Endothelial cell (in vitro differentiated cells): ENCODE measurements at regions not wholly inside any gene's neighbourhood (a gene's known extent, or its start where the extent isn't known, plus 50 kb on each side); places are given as distances from the start of the nearest gene placed in this dataset.

Experiments
- DNase-seq: peaks from one replicate; pipeline ENCODE4 v3.0.0; 2021; ENCODE audit warnings: low spot score
- H3K27ac Mint-ChIP-seq: one replicate; pipeline ENCODE4 v1.8.0; 2021; ENCODE audit warnings: mixed read lengths, inconsistent platforms; ENCODE audit not compliant: unreplicated experiment
- H3K27me3 Mint-ChIP-seq: one replicate; pipeline ENCODE4 v1.8.0; 2021; ENCODE audit warnings: mild to moderate bottlenecking, moderate library complexity, mixed read lengths, inconsistent platforms; ENCODE audit not compliant: unreplicated experiment
- H3K36me3 Mint-ChIP-seq: one replicate; pipeline ENCODE4 v1.8.0; 2021; ENCODE audit warnings: mild to moderate bottlenecking, low read depth, mixed read lengths, inconsistent platforms; ENCODE audit not compliant: unreplicated experiment
- H3K4me1 Mint-ChIP-seq: one replicate; pipeline ENCODE4 v1.8.0; 2021; ENCODE audit warnings: mild to moderate bottlenecking, mixed read lengths, inconsistent platforms; ENCODE audit not compliant: unreplicated experiment
- H3K4me3 Mint-ChIP-seq: one replicate; pipeline ENCODE4 v1.8.0; 2021; ENCODE audit warnings: mild to moderate bottlenecking, mixed read lengths, inconsistent platforms; ENCODE audit not compliant: unreplicated experiment
- H3K9me3 Mint-ChIP-seq: one replicate; pipeline ENCODE4 v1.8.0; 2021; ENCODE audit warnings: mixed read lengths, inconsistent platforms; ENCODE audit not compliant: unreplicated experiment
- TF ChIP-seq, protein P1 (sequence below): fragments of 200-600 bp; sonication (generic); IDR thresholded peaks from one replicate; pipeline ENCODE4 v1.5.0; 2021; ENCODE audit warnings: antibody characterized with exemption; ENCODE audit not compliant: unreplicated experiment

DNA sequence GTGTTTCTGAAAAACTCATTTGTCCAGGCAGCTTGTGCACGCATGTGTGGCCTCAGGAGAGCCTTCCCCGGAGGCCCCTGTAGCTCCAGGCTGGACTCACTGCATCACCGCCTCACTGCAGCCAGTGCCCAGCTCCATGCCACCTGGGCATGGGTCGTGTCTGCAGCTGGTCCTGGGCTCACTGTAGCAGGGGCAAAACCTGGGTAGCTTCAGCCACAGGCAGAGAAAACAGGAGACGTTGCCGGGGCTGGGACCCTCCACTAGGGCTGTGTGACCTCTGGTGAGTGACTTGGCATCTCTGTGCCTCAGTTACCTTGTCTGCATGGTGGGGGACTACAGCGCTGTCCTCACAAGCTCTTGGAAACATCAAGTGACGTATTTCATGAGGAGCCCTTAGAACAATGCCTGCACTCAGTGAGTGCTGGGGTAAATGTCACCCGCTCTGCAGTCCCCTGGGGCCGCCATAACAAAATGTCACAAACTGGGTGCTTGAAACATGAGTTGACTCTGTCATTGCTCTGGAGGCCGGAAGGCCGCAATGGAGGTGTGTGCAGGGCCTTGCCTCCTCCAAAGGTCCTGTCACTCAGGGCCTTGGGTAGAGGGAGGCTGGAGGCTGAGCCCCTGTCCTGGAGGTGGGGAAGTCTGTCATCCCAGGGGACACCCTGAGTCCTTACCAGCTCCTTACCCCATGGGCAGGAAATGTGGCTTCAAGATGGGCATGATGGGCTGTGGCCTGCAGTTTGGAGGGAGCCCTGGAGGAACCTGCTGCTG lies 488.7 kb downstream of the TBC1D22A start:
- H3K27me3 Mint-ChIP-seq: peaks cover 4% of the 10 kb centered on the region
- no peak overlapping the region for H3K4me3 Mint-ChIP-seq
- TF ChIP-seq, protein P1, sequence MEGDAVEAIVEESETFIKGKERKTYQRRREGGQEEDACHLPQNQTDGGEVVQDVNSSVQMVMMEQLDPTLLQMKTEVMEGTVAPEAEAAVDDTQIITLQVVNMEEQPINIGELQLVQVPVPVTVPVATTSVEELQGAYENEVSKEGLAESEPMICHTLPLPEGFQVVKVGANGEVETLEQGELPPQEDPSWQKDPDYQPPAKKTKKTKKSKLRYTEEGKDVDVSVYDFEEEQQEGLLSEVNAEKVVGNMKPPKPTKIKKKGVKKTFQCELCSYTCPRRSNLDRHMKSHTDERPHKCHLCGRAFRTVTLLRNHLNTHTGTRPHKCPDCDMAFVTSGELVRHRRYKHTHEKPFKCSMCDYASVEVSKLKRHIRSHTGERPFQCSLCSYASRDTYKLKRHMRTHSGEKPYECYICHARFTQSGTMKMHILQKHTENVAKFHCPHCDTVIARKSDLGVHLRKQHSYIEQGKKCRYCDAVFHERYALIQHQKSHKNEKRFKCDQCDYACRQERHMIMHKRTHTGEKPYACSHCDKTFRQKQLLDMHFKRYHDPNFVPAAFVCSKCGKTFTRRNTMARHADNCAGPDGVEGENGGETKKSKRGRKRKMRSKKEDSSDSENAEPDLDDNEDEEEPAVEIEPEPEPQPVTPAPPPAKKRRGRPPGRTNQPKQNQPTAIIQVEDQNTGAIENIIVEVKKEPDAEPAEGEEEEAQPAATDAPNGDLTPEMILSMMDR: no peak
- H3K36me3 Mint-ChIP-seq: peaks cover 12% of the 10 kb centered on the region
- H3K4me1 Mint-ChIP-seq: no peaks in the 10 kb centered on the region
- no peak for DNase-seq
- H3K27ac Mint-ChIP-seq: no peak overlapping the region
- H3K9me3 Mint-ChIP-seq: peaks cover 44% of the 10 kb centered on the region

DNA sequence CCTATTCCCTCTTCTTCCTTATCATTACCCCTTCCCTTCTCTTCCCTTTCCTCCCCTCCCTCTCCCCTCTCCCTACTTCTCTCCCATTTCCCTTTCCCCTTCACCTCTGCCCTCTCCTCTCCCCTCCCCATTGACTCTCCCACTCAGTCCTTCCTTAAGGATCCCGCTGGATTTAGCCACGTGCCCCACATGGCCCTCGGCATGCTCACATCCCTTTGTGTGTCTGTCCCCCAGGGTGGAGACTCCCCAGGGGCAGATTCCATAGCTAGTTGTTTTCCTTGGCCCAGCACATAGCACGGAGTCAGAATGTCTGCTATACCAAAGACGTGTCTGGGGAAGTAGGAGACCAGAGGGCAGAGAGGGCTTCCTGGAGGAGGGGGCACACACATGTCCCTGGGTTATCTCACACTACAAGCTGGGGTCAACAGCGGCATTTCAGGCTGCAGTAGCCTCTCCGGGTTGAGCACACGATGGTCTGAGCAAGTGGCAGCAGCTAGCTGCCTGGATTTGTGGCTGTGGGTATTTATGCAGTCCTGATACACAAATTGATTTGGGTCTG lies 487.0 kb downstream of the TBC1D22A start:
- Mint-ChIP-seq H3K9me3 (peaks cover 54% of the 10 kb centered on the region), H3K27me3 (peaks cover 6% of the 10 kb centered on the region), H3K36me3 (peaks cover 16% of the 10 kb centered on the region), H3K4me3 (no peak overlapping the region), H3K4me1 (no peaks in the 10 kb centered on the region), H3K27ac (no peak overlapping the region)
- TF ChIP-seq, protein P1: no peak
- DNase-seq: no peak

GRCh38 chr22:47248925-47249324 lies 486.5 kb downstream of the TBC1D22A start:
- Mint-ChIP-seq H3K4me3 (no peak overlapping the region), H3K9me3 (peaks cover 59% of the 10 kb centered on the region), H3K27me3 (peaks cover 6% of the 10 kb centered on the region), H3K4me1 (no peaks in the 10 kb centered on the region), H3K27ac (no peak overlapping the region), H3K36me3 (peaks cover 16% of the 10 kb centered on the region)
- no peak for DNase-seq
- TF ChIP-seq, protein P1: no peak

GRCh38 chr22:47247579-47248240 lies 485.3 kb downstream of the TBC1D22A start:
- TF ChIP-seq, protein P1: no peak
- Mint-ChIP-seq H3K36me3 (peaks cover 16% of the 10 kb centered on the region), H3K27me3 (peaks cover 6% of the 10 kb centered on the region), H3K4me1 (no peaks in the 10 kb centered on the region), H3K27ac (no peak overlapping the region), H3K4me3 (no peak overlapping the region), H3K9me3 (peaks cover 59% of the 10 kb centered on the region)
- no peak for DNase-seq

GRCh38 chr22:47245786-47246185 lies 483.3 kb downstream of the TBC1D22A start:
- Mint-ChIP-seq H3K4me3 (no peak overlapping the region), H3K36me3 (peaks cover 12% of the 10 kb centered on the region), H3K4me1 (no peaks in the 10 kb centered on the region), H3K9me3 (peaks cover 52% of the 10 kb centered on the region), H3K27ac (no peak overlapping the region), H3K27me3 (peaks cover 6% of the 10 kb centered on the region)
- TF ChIP-seq, protein P1: no peak
- DNase-seq: no peak
